ENCODE measurements at regions not wholly inside any gene's neighbourhood (a gene's known extent, or its start where the extent isn't known, plus 50 kb on each side); places are given as distances from the start of the nearest gene placed in this dataset.

- no peaks in the 10 kb centered on the region for H3K4me1 ChIP-seq (ENCODE audit: control insufficient read depth, extremely low read depth, insufficient read depth, low read length)
- H4K20me1 ChIP-seq (replicated peaks; ENCODE audit: control insufficient read depth, extremely low read depth, insufficient read depth, low read length): no peaks in the 10 kb centered on the region
- ChIA-PET POLR2A (no interaction called here), CTCF (no interaction called here)
- no peak overlapping the region for H3K27ac ChIP-seq (ENCODE audit: insufficient read depth, low read depth, low read length)
- no peak for DNase-seq (ENCODE audit: low read depth, low spot score)
- H3K36me3 ChIP-seq (ENCODE audit: control insufficient read depth in 2 of 2, extremely low read depth in 1 of 2, insufficient read depth in 2 of 2, low read length in 2 of 2): no peaks in the 10 kb centered on the region
- H3K4me3 ChIP-seq (replicated peaks in 1 of 3; ENCODE audit: insufficient read depth in 1 of 3, low read depth in 1 of 3, low read length in 3 of 3): no peak overlapping the region
- no peaks in the 10 kb centered on the region for H3K9me1 ChIP-seq (replicated peaks; ENCODE audit: control insufficient read depth, extremely low read depth, insufficient read depth, low read length)
- H3K79me2 ChIP-seq (ENCODE audit: control insufficient read depth, insufficient read depth, low read length): no peaks in the 10 kb centered on the region
- no peak overlapping the region for H3K4me2 ChIP-seq (ENCODE audit: insufficient read depth, low read length)
- FAIRE-seq: no peak
- intact Hi-C loops (cut with micrococcal nuclease) (no loop called here), dilution Hi-C loops (cut with MboI; ENCODE audit: extremely low pct_ligation_motif_present, low sequenced_read_pairs) (no loop called here)
- H3K9me3 ChIP-seq (replicated peaks; ENCODE audit: control insufficient read depth, insufficient read depth, low read length): no peaks in the 10 kb centered on the region
- H3K27me3 ChIP-seq (ENCODE audit: control insufficient read depth in 2 of 2, insufficient read depth in 2 of 2, low read length in 2 of 2): no peaks in the 10 kb centered on the region
- no peak for TF ChIP-seq GATA2 (IDR thresholded peaks at IDR 0.05; ENCODE audit: insufficient read depth, insufficient read length, low read depth, low read length)
- TF ChIP-seq CTCF (IDR thresholded peaks at IDR 0.05; ENCODE audit: extremely low read depth in 1 of 2, insufficient read depth in 1 of 2, low read depth in 1 of 2, low read length in 2 of 2): no peak
- TF ChIP-seq JUN (IDR thresholded peaks at IDR 0.05; ENCODE audit: borderline replicate concordance, insufficient read depth, insufficient read length, low read depth): no peak
- no peak for TF ChIP-seq POLR2A (IDR thresholded peaks at IDR 0.05; ENCODE audit: low read depth, low read length)
- TF ChIP-seq POLR2AphosphoS5 (IDR thresholded peaks at IDR 0.05; ENCODE audit: insufficient read depth, low read depth, low read length): no peak
- TF ChIP-seq EZH2 (IDR thresholded peaks at IDR 0.05; ENCODE audit: borderline replicate concordance, low read depth, low read length, severe bottlenecking): no peak
- no peak for TF ChIP-seq MYC (IDR thresholded peaks at IDR 0.05; ENCODE audit: low read depth, low read length)
- no peak for TF ChIP-seq FOS (IDR thresholded peaks at IDR 0.05; ENCODE audit: borderline replicate concordance, insufficient read depth, low read length)
- TF ChIP-seq MAX (IDR thresholded peaks at IDR 0.05; ENCODE audit: insufficient read depth, insufficient read length): no peak
- no peak overlapping the region for H2AFZ ChIP-seq (ENCODE audit: low read depth, low read length)
- BruUV-seq (replicated peaks): no TSS peak
- no peak overlapping the region for H3K9ac ChIP-seq (replicated peaks; ENCODE audit: extremely low read depth, insufficient read depth, low read length)
These were observed 354.3 kb downstream of the GPAT3 start for GRCh38 chr4:83890231-83890630.
